GM19438 (cell line): ENCODE measurements at regions not wholly inside any gene's neighbourhood (a gene's known extent, or its start where the extent isn't known, plus 50 kb on each side); places are given as distances from the start of the nearest gene placed in this dataset.
A peak's percentile ranks its signal among the peaks of the same experiment; 100 is the strongest.

Experiments
- ATAC-seq: cut with Tn5 transposase; IDR thresholded peaks from one replicate; pipeline ENCODE4 v1.9.1; 2021; ENCODE audit warnings: low read depth; ENCODE audit not compliant: unreplicated experiment

DNA sequence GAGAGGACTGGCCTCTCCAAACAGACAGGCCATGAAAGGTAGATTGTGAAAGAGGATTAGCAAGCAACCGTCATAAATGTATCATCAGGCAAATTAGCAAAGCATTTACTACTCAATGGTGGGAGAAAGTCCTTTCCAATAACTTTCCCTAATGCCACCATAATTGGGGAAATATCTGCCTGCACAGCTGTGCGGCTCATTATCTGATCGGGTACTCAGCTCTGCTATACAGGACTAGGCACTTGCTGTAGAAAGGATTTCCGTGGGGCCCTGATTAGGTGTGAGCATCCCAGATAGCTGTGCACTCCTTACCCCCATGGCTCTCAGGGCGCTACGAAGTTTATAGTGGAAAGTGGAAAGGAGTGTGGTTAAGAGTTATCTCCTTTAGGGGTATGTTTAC, 309.7 kb upstream of the PLET1 start:
- ATAC-seq, result no peak

DNA sequence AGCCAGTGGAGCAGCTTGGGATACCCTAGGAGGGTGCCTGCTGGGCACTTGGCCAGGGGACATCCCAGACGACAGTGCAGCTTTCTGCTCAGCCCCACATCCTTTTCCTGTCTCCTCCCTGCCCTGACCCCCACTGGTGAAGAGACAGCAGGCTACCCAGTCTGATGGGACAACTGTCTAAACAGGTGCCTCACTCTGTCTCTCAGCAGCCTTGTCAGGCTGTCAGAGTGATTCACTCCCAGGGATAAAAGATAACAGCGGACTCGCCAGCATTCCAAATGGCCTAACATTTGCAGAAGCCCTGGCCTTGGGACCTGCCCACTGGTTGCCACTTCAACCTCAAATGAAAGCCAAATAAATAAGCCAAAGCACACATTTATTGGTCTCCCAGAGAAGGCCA, 318.6 kb upstream of the PLET1 start:
- ATAC-seq, result no peak

DNA sequence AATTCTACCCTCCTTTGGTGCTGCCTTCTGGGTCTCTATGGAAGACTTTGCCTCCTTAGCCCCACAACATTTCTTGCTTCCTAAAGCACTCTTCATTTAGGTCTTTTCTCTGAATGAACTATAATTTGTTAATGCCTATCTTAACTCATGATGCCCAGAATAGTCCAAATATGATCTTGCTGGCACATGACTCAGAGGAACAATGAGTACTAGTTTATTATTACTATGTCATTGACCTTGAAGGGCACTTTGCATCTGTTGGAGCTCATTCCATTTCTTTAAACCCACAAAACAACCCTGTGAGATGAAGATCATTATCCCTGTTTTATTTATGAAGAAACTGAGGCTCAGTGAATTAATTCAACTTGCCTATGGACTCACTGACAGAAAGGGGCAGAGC, 320.2 kb upstream of the PLET1 start:
- no peak for ATAC-seq

DNA sequence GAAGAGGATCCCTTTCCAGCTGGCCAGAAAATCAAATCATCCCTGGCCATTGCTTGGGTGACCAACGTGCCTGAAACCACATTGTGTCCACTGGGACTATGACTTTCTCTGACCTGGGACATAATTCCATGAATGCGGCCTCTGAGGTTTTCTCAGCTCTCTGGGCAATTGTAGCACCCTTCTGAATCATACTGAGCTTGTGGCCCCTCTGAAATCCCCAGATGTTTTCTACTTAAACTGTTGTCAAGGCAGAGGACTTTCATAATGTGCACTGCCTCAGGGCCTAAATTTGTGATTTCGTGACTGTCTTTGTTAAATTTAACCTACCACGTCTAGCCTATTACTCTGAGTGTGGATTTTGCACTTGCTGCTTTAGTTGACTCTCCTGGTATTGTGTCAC, 321.1 kb upstream of the PLET1 start:
- ATAC-seq, result no peak

DNA sequence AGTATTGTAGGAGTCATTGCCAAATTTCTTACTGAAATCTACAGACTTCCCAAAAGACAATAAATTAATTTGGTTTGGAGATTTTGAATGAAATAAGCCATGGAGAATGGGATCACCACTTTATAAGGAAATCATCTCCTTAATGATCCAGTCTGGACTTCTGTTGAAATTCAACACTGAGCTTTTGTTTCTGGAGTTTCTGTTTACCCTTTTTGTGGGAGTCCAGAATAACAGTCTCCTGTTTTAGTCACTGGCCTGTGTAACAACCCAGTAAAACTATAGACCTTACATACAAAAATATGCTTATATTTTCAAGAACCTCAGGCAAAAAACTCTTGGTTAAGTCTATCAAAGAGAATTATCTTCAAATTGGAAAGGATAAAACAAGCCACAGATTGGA, 321.7 kb upstream of the PLET1 start:
- ATAC-seq, result no peak

DNA sequence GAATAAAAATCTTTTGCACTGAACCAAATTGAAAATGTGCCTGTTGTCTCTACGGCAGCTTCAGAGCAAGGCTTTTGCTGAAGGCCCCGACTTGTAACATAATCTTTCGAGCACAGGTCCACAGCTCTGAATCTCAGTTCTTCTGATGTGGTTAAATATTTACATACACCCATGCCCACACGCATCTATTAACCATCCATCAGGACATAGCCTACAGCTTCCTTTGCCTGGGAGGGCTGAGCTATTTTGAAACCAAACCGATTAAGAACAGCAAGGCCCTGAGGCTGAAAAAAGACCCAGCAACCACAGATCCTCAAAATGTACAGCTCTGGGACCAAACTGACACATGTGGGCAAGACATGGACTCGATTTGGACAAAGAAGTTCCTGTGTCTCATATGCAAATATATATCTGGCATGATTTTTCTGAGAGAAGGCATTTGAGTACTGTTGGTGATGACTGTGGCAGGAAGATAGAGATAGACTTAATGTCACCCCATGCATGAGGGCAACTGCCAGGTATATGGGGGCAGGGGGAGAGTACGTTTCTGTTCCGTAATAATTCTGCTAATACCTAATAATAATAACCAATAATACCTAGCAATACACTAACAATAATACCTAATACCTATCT, 322.7 kb upstream of the PLET1 start:
- ATAC-seq, result peak; percentile 89

DNA sequence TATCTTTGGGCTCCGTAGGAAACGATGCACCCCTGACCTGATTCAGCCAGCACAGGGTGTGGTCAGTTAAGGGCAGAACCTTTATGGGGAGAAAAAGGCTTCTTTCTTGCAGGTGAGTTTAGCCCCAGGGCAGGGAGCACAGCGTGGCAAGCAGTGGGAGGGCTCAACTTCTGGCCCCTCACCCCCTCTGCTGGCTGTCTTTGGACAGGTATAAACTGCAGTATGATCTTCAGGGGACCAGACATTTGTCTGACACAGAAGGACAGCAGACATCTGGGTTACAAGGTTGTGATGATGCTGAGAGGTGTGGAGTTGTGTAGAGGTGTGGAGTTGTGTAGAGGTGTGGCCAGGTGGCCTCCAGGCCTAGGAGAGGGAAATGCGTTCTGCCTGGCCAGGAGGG, 324.0 kb upstream of the PLET1 start:
- no peak for ATAC-seq

DNA sequence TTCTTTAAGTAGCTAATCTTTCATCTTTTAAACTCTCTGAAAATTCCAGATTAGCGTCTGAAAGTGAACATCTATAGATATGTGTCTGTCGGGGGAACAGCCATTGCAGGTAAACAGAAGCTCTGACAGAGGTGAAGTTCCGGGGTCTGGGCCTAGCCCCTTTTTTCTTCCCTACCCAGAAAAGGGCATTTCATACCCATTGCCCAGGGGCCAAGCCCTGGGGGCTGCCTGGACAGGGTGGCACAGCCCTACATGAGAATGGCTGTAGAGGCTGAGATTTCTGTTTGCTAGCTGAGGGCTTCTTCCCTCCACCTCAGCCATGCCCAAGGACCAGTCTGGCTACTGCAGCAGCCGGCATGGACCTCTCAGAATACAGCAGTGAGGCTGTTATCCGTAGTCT, 327.0 kb upstream of the PLET1 start:
- no peak for ATAC-seq

DNA sequence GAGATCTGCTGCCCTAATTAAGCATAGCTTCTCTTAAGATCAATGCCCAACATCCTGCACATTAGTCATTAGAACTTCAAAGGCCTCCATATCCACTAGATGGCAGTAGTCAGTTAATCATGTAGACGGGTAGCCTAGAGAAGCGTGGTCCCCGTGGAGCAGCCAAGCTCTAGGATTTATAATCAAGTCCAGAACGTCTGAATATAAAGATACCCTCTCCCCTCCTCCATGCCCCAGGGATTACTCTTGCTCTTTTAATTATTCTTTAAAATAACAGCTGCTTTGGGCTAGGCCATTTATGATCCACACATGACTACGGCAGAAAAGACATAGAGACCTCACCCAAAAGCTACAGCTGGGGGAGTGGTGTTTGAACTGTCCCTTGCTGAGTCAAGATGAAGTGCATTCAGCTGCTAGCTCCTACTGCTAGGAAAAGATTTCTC, 327.6 kb upstream of the PLET1 start:
- no peak for ATAC-seq

DNA sequence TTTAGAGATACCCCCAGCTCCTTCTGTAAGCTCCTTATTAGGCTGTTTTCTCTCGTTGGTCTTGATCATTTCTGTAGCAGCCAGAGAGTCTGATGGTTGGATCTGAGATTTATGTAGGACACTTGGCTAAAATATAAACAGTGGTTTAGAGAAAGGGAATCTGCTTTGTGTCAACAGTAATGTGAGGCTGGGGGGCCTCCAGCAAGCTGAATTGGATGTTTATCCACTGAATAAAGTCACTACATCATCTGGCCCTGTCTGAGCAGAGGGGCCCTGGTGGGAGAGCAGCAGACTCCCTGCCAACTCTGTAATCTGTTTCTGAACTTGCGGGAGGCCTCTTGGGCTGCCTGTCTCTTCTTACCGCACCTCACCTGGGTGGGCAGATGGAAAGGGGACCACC, 328.5 kb upstream of the PLET1 start:
- no peak for ATAC-seq

DNA sequence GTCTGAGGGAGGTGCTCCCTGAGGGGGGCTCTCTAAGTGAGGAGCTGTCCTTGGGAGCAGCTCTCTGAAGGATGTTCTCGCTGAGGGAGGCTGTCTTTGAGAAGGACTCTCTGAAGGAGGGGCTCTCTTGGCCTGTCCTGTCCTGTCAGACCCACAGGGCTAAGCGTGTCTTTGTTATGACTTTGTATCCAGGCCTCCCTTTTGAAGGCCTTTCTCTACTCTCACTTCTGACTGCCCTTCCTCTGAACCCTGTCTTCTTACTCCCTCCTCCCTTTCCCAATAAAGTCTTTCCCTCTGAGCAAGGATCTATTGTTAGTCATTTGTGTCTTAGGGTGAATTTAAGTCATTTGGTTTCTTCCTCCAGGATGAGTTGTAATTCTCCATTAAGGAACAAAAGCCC, 330.1 kb upstream of the PLET1 start:
- ATAC-seq, result no peak

DNA sequence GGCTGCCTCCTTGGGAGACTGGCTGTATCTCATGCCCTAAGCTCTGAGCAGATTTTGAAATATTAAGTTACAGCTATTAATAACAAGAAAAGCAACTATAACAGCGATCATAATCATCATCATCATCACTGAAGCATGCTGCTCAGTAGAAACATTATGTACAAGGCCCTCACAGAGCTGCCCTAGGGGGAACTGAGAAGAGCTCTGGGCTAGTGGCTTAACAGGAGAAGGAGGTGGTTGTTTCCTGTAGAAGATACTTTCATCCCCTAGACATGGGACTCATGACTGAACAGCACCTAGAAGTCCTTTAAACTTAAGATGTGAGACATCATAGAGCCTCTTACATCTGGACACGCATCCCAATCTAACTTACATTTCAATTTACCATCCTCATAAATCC, 332.8 kb upstream of the PLET1 start:
- ATAC-seq, result no peak

DNA sequence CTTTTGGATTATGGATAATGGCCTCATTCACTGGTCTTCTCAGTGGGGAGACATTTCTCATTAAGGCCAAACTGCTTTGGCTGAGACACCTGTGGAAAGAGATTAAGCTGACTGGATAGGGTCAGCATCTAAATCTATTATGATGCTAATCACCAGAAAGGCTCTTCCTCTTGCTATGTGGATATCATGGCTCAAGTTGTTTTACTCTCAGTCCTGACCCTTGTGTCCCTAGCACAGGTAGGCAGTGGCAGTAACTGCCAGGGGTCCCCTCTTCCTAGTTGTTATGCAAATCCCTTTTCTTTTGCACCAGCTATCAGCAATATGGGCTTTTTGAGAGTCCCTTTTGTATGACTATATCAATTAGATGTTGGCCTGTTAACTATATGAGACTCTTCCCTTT, 335.7 kb upstream of the PLET1 start:
- ATAC-seq, result no peak

DNA sequence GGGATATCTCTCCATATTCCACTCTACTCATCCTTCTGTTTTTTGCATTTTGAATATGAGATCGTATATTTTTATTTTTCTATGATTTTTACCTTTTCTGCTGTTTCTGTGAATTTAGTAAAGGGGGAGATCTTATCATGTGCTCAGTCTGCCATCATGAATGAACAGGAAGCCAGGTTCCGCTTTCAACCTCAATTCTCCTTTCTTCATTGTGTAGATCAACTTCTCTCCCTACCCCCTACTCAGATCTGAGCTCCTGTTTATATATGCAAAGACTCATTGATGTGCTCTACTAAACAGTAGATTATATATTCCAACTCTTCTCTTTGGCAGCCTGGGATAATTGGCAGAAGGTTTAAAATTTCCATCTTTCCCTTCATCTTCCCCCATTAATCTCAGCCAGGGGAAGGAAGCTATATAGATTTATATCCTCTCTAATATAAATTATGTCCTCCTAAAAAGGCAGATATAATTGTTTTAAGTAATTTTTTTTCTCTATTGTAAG, 336.7 kb upstream of the PLET1 start:
- no peak for ATAC-seq

DNA sequence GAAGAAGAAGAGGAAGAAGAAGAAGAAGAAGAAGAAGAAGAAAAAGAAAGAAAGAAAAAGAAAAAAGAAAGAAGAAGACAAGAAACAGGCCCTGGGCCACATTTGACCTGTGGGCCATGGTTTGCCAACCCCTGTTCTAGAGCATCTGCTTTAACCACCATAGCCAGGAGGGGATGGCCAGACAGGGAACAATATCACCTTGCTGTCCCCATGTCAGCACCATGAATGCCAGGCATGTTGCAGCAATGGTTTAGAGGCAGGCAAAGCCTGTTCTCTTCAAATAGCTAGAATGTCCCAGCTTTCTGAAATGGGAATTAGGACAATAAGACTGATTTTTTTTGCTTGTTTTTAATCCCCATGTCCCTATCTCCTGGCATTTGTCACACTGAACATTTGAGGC, 338.6 kb upstream of the PLET1 start:
- ATAC-seq, result no peak

DNA sequence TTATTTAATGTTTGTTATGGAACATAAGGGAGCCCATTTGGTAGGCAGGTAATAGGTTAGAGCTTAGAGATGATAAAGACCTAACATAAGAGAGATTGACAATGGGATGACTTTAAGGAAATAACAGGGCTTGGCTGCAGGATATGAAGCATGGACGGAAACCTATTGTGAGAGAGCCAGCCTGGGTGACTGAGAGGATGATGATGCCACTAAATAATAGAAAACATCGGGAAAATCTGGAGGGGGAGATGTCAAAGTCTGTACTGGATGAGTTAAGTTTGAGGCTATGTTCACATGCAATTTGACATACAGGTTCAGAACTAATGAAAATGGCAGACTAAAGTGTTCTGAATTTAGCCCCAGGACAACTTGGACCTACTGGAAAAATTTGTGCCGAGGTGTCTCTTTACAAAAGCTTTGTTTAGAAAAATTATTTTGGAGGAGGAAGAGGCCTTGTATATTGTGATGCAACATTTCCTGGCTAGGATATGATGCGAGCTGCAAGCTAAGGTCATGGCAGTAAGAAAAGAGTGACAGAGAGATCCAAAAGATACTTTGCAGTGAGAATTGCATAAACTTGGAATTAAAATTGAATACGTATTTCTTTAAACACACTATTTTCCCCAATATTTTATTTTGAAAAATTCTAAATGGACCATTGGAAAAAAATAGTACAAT, 339.3 kb upstream of the PLET1 start:
- ATAC-seq, result no peak

DNA sequence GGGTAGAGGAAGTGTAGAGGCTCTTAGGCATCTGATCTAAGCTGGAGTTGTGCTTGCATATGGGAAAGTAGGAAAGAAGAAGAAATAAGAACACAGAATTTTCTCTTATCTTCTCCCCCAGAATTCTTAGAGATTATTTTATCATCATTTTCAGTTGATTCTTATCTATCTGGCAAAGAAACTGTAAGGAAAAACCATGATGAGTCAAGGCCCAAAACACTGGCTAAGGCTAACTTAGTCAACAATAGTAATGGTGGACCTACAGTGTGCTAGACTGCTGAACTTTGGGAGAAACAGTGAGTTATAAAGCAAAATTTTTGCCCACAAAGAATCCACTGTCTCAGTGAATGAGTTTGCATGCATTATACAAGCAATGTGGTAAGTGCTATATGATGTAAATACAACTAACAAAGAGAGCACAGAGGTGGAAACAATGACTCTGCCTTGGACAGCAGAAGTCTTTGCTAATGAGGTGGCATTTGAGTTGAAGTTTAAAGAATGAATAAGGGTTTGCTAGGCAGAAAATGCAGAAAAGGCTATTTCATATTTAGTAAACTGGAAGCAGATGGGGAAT, 344.5 kb upstream of the PLET1 start:
- no peak for ATAC-seq

DNA sequence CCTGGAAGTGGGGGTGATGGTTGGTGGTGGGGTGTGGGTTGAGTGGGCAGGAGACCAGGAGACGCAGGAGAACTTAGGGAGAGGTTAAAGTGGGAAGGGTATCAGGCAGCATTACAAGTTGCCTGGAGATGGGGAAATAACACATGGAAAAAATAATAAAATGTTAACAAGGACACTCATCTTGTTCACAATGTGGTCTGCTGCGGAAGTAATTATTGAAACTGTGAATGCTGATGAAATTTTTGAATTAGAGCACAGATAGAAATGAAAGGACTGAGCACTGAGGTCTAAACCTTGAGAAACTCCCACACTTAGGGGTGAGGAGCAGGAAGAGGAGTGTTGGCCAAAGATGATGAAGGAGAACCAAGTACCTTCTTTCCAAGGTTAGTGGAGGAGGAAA, 346.0 kb upstream of the PLET1 start:
- ATAC-seq, result no peak

DNA sequence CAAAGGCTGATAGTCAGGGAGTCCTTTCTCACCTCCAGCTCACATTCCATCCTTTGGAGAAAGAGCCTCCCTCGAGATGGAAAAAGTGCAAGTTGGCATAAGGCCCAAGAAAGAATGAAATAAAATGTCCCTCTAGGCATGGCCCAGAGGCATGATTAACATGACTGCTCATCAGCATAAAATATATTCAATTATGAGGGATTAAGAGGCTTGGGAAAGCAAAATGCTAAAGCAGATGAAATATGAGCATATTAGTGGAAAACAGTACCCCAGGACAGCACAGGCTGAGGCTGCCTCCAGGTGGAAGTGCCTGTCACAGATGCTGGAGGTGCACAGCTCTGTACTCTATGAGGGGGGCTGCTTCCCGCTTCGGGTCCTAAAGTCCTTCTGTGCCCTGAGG, 347.8 kb upstream of the PLET1 start:
- no peak for ATAC-seq

DNA sequence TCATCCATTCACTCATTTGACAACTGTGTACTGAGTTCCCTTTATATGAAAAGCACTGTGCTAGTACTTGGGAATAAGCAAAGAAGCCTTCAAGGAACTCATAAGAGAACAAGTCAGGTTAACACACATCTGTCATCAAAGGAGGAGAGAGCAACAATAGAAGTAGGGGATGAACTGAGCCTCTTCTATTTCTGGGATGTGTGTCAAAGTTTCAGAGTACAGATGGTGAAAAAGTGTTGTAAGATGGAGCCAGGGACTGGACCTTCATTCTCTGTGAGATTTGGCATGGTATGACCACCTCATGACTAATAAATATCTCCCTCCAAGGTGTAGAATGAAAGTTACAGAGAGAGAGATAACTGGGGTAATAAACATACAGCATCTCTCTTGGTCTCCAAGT, 349.8 kb upstream of the PLET1 start:
- ATAC-seq, result no peak

DNA sequence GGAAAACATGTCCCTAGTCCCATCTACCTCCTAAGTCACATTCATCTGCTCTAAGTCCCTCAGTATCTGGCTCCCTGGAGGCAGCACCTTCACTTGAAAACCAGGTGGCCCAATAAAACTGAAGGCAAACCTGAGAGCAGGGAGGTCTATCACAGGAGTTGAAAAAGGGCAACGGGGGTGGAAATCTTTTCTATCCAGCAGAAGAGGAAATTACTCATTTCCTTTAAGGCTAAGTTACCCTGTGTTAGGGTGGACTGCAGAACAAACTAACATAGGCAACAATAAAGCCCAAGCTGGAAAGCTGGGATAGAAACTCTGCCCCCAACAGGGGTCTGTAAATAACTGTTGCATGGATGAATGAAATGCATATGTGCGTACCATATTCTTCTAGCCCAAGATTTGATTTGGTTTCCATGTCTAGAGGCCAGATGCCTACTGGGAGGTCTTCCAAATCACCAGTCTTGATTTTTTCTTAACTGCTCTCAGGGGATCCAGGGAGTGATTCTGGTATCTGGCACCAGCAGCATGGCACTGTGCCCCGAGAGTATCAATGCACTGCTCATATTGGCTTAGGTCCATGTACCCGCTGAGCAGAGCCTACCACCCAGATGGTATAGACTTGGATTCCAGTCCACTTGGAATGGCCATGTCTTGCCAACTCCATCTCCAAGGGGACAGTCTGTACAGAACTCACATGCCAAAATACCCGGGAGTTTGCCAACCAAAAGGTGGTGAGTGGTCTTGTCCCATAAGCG, 350.0 kb upstream of the NCAM1 start:
- ATAC-seq, result no peak
